ENCODE measurements at regions not wholly inside any gene's neighbourhood (a gene's known extent, or its start where the extent isn't known, plus 50 kb on each side); places are given as distances from the start of the nearest gene placed in this dataset.

DNA sequence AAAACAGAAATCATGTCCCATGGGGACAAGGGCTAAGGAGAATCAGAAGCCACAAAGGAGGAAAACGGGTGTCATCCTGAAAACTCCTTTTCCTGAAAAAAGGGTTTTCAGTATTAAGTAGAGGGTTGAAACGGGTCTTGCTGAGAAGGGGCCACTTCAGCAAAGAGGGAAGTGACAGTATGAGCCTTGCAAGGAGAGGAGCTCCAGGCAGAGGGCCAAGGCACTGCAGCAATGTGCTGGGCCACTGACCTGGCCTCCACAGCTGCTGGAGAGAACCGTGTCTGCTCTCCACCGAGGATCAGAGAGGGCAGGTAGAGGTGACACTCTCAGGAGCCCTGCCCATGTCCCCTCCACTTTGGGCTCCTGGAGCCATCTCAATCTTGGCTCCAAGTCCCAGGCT, 103.3 kb downstream of the NCOR2 start:
- Histone ChIP-seq H3K36me3 (ENCODE audit: insufficient read depth, low read length) (peaks cover 4% of the 10 kb centered on the region), H3K27me3 (ENCODE audit: insufficient read depth, low read length) (no peaks in the 10 kb centered on the region), H3K27ac (ENCODE audit: low read depth, low read length) (no peak overlapping the region), H3K9me3 (ENCODE audit: control insufficient read depth in 1 of 2, low read length in 2 of 2) (no peaks in the 10 kb centered on the region), H3K4me3 (ENCODE audit: low read length in 2 of 2) (no peak overlapping the region), H3K4me1 (ENCODE audit: insufficient read depth, low read length) (peaks cover 36% of the 10 kb centered on the region)
- no peak for DNase-seq
- no peaks in the 10 kb centered on the region for H3K27me3 Mint-ChIP-seq
- peaks cover 29 to 61% (median 46%) of the 10 kb centered on the region in 4 donors for H3K4me1 Mint-ChIP-seq
- intact Hi-C loops (cut with micrococcal nuclease) = no loop called here
- CTCF ChIA-PET (ENCODE audit: partially characterized antibody) = interaction anchor here (3.6 kb wide), 1 partner anchor 10 kb away, joined by 41 read pairs; no protein-coding TSS in a partner anchor
- peaks cover 42 to 45% of the 10 kb centered on the region in 2 donors for H3K36me3 Mint-ChIP-seq
- peak overlapping the region in 4 of 8 donors; percentile 2 to 50 (median 31) for H3K4me3 Mint-ChIP-seq
- peak overlapping the region; percentile 57 to 96 (median 80) for H3K27ac Mint-ChIP-seq
- H3K9me3 Mint-ChIP-seq = peaks cover 0 to 3% (median under 1%) of the 10 kb centered on the region in 8 donors
- POLR2A ChIA-PET (ENCODE audit: partially characterized antibody) = interaction anchor here (4.2 kb wide), 1 partner anchor 9 kb away, joined by 59 read pairs; no protein-coding TSS in a partner anchor

DNA sequence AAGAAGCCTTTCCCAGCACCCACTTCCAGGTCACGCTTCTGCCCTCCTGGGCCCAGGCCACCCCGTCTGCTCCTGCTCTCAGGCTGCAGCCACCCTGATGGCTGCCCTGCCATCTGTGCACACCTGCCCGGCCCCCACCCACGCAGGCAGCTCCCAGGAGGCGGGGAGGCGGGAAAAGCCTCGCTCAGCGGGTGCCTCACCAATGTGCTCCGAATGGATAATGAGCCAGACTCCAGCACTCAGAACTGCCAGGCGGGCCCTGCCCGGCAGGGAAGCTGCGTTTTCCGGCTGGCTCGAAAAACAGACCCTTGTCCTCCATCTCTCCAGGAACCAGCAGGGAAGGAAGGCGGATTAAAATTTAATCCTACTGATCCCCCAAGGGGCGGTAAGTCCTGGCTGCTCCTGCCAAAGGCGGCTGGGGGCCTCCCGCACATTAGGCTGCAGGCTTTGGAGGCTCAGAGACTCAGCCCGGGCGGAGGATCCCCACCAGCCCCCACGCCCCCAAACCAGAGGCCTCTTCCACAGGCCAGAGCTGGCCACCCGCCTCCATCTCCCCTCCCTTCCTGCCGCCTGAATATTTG, 104.0 kb downstream of the NCOR2 start:
- Mint-ChIP-seq H3K9me3 (peaks cover 0 to 2% (median 0%) of the 10 kb centered on the region in 8 donors), H3K27me3 (no peaks in the 10 kb centered on the region), H3K4me3 (no peak overlapping the region), H3K36me3 (peaks cover 43 to 46% of the 10 kb centered on the region in 2 donors), H3K4me1 (peaks cover 29 to 63% (median 48%) of the 10 kb centered on the region in 4 donors), H3K27ac (peak overlapping the region in 4 of 7 donors; percentile 0 to 94 (median 74))
- H3K9me3 ChIP-seq (ENCODE audit: control insufficient read depth in 1 of 2, low read length in 2 of 2) = no peaks in the 10 kb centered on the region
- peaks cover 34% of the 10 kb centered on the region for H3K4me1 ChIP-seq (ENCODE audit: insufficient read depth, low read length)
- H3K27ac ChIP-seq (ENCODE audit: low read depth, low read length) = no peak overlapping the region
- H3K27me3 ChIP-seq (ENCODE audit: insufficient read depth, low read length) = no peaks in the 10 kb centered on the region
- DNase-seq = no peak
- ChIA-PET CTCF (ENCODE audit: partially characterized antibody) (interaction anchor here (1.2 to 3.6 kb wide), 2 partner anchors 9 to 10 kb away, joined by 4 to 41 read pairs; no protein-coding TSS in a partner anchor), POLR2A (ENCODE audit: partially characterized antibody) (interaction anchor here (4.2 kb wide), 1 partner anchor 8 kb away, joined by 59 read pairs; no protein-coding TSS in a partner anchor)
- intact Hi-C loops (cut with micrococcal nuclease) = no loop called here
- H3K36me3 ChIP-seq (ENCODE audit: insufficient read depth, low read length) = peaks cover 4% of the 10 kb centered on the region
- no peak overlapping the region for H3K4me3 ChIP-seq (ENCODE audit: low read length in 2 of 2)

DNA sequence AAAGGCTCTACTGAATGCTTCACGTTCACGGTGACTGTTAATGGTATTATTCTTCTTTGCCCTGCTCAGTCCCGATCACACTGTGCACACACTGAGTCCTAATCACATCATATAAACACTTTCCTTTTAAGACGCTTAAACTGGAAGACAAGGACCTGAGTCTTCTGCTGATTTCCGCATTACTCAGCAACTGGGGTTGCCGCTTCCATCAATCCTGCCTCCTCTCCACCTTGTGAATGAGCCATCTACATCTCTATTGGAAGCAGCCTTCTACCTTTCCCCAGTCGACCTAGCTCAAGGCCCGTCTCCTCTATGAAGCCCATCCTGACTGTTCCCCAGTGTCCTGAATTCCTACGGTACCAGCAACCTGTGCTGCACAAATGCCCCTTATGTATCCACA, 104.7 kb downstream of the NCOR2 start:
- H3K9me3 ChIP-seq (ENCODE audit: control insufficient read depth in 1 of 2, low read length in 2 of 2) = no peaks in the 10 kb centered on the region
- no peak overlapping the region for H3K27ac ChIP-seq (ENCODE audit: low read depth, low read length)
- Mint-ChIP-seq H3K27me3 (no peaks in the 10 kb centered on the region), H3K27ac (peak overlapping the region in 4 of 7 donors; percentile 57 to 85 (median 70)), H3K36me3 (peaks cover 43 to 46% of the 10 kb centered on the region in 2 donors), H3K4me3 (peak overlapping the region in 1 of 8 donors; percentile 22), H3K9me3 (peaks cover 0 to 2% (median 0%) of the 10 kb centered on the region in 8 donors), H3K4me1 (peaks cover 29 to 70% (median 51%) of the 10 kb centered on the region in 4 donors)
- no peak for DNase-seq
- POLR2A ChIA-PET (ENCODE audit: partially characterized antibody) = no interaction called here
- CTCF ChIA-PET (ENCODE audit: partially characterized antibody) = interaction anchor here (1.2 kb wide), 1 partner anchor 9 kb away, joined by 4 read pairs; no protein-coding TSS in a partner anchor
- H3K4me3 ChIP-seq (ENCODE audit: low read length in 2 of 2) = no peak overlapping the region
- peaks cover 40% of the 10 kb centered on the region for H3K4me1 ChIP-seq (ENCODE audit: insufficient read depth, low read length)
- intact Hi-C loops (cut with micrococcal nuclease) = no loop called here
- H3K27me3 ChIP-seq (ENCODE audit: insufficient read depth, low read length) = no peaks in the 10 kb centered on the region
- peaks cover 4% of the 10 kb centered on the region for H3K36me3 ChIP-seq (ENCODE audit: insufficient read depth, low read length)

DNA sequence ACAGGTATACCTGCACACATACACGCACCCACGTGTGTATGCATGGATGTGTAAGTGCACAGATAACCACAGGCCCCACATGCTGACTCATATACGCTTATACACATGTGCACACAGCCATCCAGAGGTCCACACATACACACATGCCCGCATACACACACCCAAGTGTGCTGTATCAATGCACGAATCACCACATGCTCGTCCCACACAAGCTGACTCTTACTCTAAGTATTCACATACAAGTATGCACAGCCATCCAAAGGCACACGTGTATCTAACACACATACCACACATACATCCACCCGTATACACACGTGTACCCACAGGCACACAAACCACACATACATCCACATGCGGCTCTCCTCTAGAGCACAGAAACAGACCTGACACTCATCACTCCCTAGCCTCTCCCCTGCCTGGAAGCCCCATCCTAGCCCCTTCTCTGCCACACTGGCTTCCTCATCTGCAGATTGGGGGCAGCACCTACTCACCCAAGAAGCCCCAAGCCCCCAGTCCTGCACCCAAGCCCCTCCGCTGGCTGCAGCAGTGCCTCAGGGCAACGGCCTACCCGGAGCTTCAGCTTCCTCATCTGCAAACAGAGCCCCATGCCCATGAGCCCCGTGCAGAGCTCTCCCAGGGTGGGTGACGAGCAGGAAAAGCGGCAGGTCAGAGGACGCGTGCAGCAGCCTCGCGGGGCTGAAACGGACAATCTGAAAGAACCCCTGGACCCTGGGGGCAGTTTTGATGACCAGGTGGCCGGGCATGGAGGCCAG, 105.4 kb downstream of the NCOR2 start:
- H3K27ac Mint-ChIP-seq = peak overlapping the region in 5 of 7 donors; percentile 57 to 77 (median 75)
- POLR2A ChIA-PET (ENCODE audit: partially characterized antibody) = no interaction called here

DNA sequence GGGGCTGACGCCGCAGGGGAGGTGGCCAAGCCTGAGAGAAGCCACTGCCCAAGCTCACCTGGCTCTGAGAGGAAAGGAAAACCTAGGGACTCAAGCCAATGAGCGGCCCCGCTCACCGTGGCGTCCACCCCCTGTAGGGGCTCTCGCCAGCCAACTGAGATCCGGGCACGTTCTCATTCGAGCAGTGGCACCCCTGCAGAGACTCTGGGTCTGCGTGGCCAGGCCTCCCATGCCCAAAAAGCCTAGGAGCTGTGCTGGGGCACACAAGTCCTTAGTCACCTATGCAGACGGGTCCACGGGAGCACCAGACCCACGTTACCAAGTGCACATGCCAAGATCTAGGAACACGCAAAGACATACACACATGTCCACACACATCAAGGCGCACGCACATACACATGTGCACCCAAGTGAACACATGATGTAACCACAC, 106.2 kb downstream of the NCOR2 start:
- Mint-ChIP-seq H3K9me3 (peaks cover 0 to 2% (median 0%) of the 10 kb centered on the region in 8 donors), H3K4me3 (no peak overlapping the region), H3K27me3 (no peaks in the 10 kb centered on the region), H3K36me3 (peaks cover 43% of the 10 kb centered on the region in 2 donors), H3K27ac (peak overlapping the region in 4 of 7 donors; percentile 42 to 77 (median 74)), H3K4me1 (peaks cover 26 to 66% (median 50%) of the 10 kb centered on the region in 4 donors)
- intact Hi-C loops (cut with micrococcal nuclease) = no loop called here
- no peak overlapping the region for H3K4me3 ChIP-seq (ENCODE audit: low read length in 2 of 2)
- no peaks in the 10 kb centered on the region for H3K9me3 ChIP-seq (ENCODE audit: control insufficient read depth in 1 of 2, low read length in 2 of 2)
- peaks cover 36% of the 10 kb centered on the region for H3K4me1 ChIP-seq (ENCODE audit: insufficient read depth, low read length)
- H3K36me3 ChIP-seq (ENCODE audit: insufficient read depth, low read length) = peaks cover 4% of the 10 kb centered on the region
- ChIA-PET CTCF (ENCODE audit: partially characterized antibody) (no interaction called here), POLR2A (ENCODE audit: partially characterized antibody) (no interaction called here)
- H3K27me3 ChIP-seq (ENCODE audit: insufficient read depth, low read length) = no peaks in the 10 kb centered on the region
- H3K27ac ChIP-seq (ENCODE audit: low read depth, low read length) = no peak overlapping the region
- no peak for DNase-seq

More for the DNA sequence above, 105.4 kb downstream of the NCOR2 start:
- no peaks in the 10 kb centered on the region for H3K27me3 ChIP-seq (ENCODE audit: insufficient read depth, low read length)
- intact Hi-C loops (cut with micrococcal nuclease) = no loop called here
- H3K9me3 ChIP-seq (ENCODE audit: control insufficient read depth in 1 of 2, low read length in 2 of 2) = no peaks in the 10 kb centered on the region
- H3K27me3 Mint-ChIP-seq = no peaks in the 10 kb centered on the region
- peaks cover 4% of the 10 kb centered on the region for H3K36me3 ChIP-seq (ENCODE audit: insufficient read depth, low read length)
- no peak overlapping the region for H3K27ac ChIP-seq (ENCODE audit: low read depth, low read length)
- H3K4me1 Mint-ChIP-seq = peaks cover 29 to 70% (median 54%) of the 10 kb centered on the region in 4 donors
- no peak overlapping the region for H3K4me3 ChIP-seq (ENCODE audit: low read length in 2 of 2)
- CTCF ChIA-PET (ENCODE audit: partially characterized antibody) = interaction anchor here (1.2 kb wide), 1 partner anchor 8 kb away, joined by 4 read pairs; no protein-coding TSS in a partner anchor
- peak overlapping the region in 1 of 8 donors; percentile 23 for H3K4me3 Mint-ChIP-seq
- H3K9me3 Mint-ChIP-seq = peaks cover 0 to 2% (median 0%) of the 10 kb centered on the region in 8 donors
- DNase-seq = no peak
- H3K4me1 ChIP-seq (ENCODE audit: insufficient read depth, low read length) = peaks cover 40% of the 10 kb centered on the region
- peaks cover 43 to 49% of the 10 kb centered on the region in 2 donors for H3K36me3 Mint-ChIP-seq

DNA sequence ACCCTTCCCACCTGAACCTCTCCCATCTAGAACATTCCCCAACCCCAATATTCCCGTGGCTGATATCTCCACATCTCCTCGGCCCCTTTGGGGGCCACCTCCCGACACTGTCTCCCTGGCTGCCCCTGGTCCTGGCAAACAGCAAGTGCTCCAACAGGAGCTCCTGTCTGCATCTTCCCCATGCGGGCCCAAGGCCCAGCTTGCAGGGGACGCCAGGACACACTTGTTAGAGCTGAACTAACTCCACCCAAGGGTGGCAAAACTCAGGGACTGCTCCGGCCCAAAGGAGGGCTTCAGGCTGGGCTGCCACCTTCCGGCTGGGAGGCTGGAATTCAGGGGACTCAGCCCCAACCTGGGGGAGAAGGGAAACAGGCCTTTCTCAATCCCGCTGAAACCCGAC, 106.6 kb downstream of the NCOR2 start:
- Mint-ChIP-seq H3K27me3 (no peaks in the 10 kb centered on the region), H3K9me3 (peaks cover 0 to 2% (median 0%) of the 10 kb centered on the region in 8 donors), H3K36me3 (peaks cover 39 to 43% of the 10 kb centered on the region in 2 donors), H3K27ac (peak overlapping the region in 3 of 7 donors; percentile 16 to 89 (median 51)), H3K4me1 (peaks cover 30 to 66% (median 49%) of the 10 kb centered on the region in 4 donors), H3K4me3 (peak overlapping the region in 2 of 8 donors; percentile 25 to 48)
- H3K36me3 ChIP-seq (ENCODE audit: insufficient read depth, low read length) = peaks cover 4% of the 10 kb centered on the region
- no peak overlapping the region for H3K27ac ChIP-seq (ENCODE audit: low read depth, low read length)
- no peaks in the 10 kb centered on the region for H3K27me3 ChIP-seq (ENCODE audit: insufficient read depth, low read length)
- peaks cover 38% of the 10 kb centered on the region for H3K4me1 ChIP-seq (ENCODE audit: insufficient read depth, low read length)
- ChIA-PET CTCF (ENCODE audit: partially characterized antibody) (no interaction called here), POLR2A (ENCODE audit: partially characterized antibody) (no interaction called here)
- no peak for DNase-seq
- intact Hi-C loops (cut with micrococcal nuclease) = no loop called here
- no peak overlapping the region for H3K4me3 ChIP-seq (ENCODE audit: low read length in 2 of 2)
- no peaks in the 10 kb centered on the region for H3K9me3 ChIP-seq (ENCODE audit: control insufficient read depth in 1 of 2, low read length in 2 of 2)
